SK-N-MC (cell line): ENCODE measurements at regions not wholly inside any gene's neighbourhood (a gene's known extent, or its start where the extent isn't known, plus 50 kb on each side); places are given as distances from the start of the nearest gene placed in this dataset.

Experiments used
- EZH2 ChIP-seq: fragments of 200-600 bp; sonication (generic); IDR thresholded peaks from one replicate; pipeline ENCODE4 v1.6.1; 2017; ENCODE audit warnings: antibody characterized with exemption
- FOXP2 ChIP-seq: optimal IDR thresholded peaks from 2 replicates; pipeline ENCODE3; 2011; ENCODE audit warnings: mild to moderate bottlenecking, moderate library complexity; ENCODE audit not compliant: insufficient read depth; ENCODE audit errors: extremely low read length, control extremely low read depth
- POLR2AphosphoS5 ChIP-seq: IDR thresholded peaks from 2 replicates; pipeline ENCODE4 v1.6.1; 2012; ENCODE audit warnings: mild to moderate bottlenecking, low read depth, low read length, borderline replicate concordance

GRCh38 chr18:39396168-39396567, 1830.6 kb upstream of the CELF4 start:
- no peak for TF ChIP-seq EZH2
- TF ChIP-seq POLR2AphosphoS5: no peak
- TF ChIP-seq FOXP2: no peak
